ENCODE measurements at regions not wholly inside any gene's neighbourhood (a gene's known extent, or its start where the extent isn't known, plus 50 kb on each side); places are given as distances from the start of the nearest gene placed in this dataset.

GRCh38 chr10:127827354-127828140 is 65.2 kb downstream of the CLRN3 start:
- TF ChIP-seq CTCF (IDR thresholded peaks at IDR 0.05; ENCODE audit: insufficient read depth, low read length, poor library complexity, severe bottlenecking) = no peak
- no peak for TF ChIP-seq EZH2phosphoT487 (conservative IDR thresholded peaks at IDR 0.05; ENCODE audit: low read length)

All from SU-DHL-6 (cell line).